GM18520 (cell line): ENCODE measurements at regions not wholly inside any gene's neighbourhood (a gene's known extent, or its start where the extent isn't known, plus 50 kb on each side); places are given as distances from the start of the nearest gene placed in this dataset.
"Not testable (repeated sequence)": the region's sequence is repeated elsewhere in the genome, so short reads cannot be mapped to it uniquely, and the experiment has no call there.

Experiments used
- ATAC-seq: cut with Tn5 transposase; IDR thresholded peaks from one replicate; pipeline ENCODE4 v1.9.1; 2021; ENCODE audit not compliant: unreplicated experiment

- no peak for ATAC-seq
Measured at GRCh38 chr12:72148709-72149108, 123.5 kb upstream of the TRHDE start.

- ATAC-seq: no peak
Measured at GRCh38 chr12:72162875-72163274, 109.3 kb upstream of the TRHDE start.

GRCh38 chr12:72168851-72169250 is 103.3 kb upstream of the TRHDE start:
- ATAC-seq: no peak

- ATAC-seq: no peak
Measured at GRCh38 chr12:72173974-72174373, 98.2 kb upstream of the TRHDE start.

- no peak for ATAC-seq
Measured at GRCh38 chr12:72178244-72178643, 93.9 kb upstream of the TRHDE start.

- ATAC-seq: no peak
Measured at GRCh38 chr12:72178871-72179270, 93.3 kb upstream of the TRHDE start.

- ATAC-seq: no peak
Measured at GRCh38 chr12:72179841-72180240, 92.3 kb upstream of the TRHDE start.

GRCh38 chr12:72184971-72185533 is 87.1 kb upstream of the TRHDE start:
- not testable (repeated sequence) for ATAC-seq

- ATAC-seq: no peak
Measured at GRCh38 chr12:72189266-72189665, 82.9 kb upstream of the TRHDE start.

GRCh38 chr12:72191761-72192160 is 80.4 kb upstream of the TRHDE start:
- ATAC-seq: peak; percentile 37

GRCh38 chr12:72197790-72198189 is 74.4 kb upstream of the TRHDE start:
- no peak for ATAC-seq

GRCh38 chr12:72201457-72201856 is 70.7 kb upstream of the TRHDE start:
- ATAC-seq: no peak

- no peak for ATAC-seq
Measured at GRCh38 chr12:72203764-72204335, 68.3 kb upstream of the TRHDE start.

- no peak for ATAC-seq
Measured at GRCh38 chr12:72207079-72207478, 65.1 kb upstream of the TRHDE start.

- no peak for ATAC-seq
Measured at GRCh38 chr12:72207486-72208409, 64.4 kb upstream of the TRHDE start.

- ATAC-seq: no peak
Measured at GRCh38 chr12:72209086-72209485, 63.1 kb upstream of the TRHDE start.

GRCh38 chr12:72214163-72214562 is 58.0 kb upstream of the TRHDE start:
- no peak for ATAC-seq

- ATAC-seq: not testable (repeated sequence)
Measured at GRCh38 chr12:72215287-72215686, 56.9 kb upstream of the TRHDE start.

- ATAC-seq: no peak
Measured at GRCh38 chr12:72219937-72220336, 52.2 kb upstream of the TRHDE start.
